ENCODE measurements at regions not wholly inside any gene's neighbourhood (a gene's known extent, or its start where the extent isn't known, plus 50 kb on each side); places are given as distances from the start of the nearest gene placed in this dataset.

- ChIA-PET CTCF (no interaction called here), POLR2A (no interaction called here)
- Mint-ChIP-seq H3K27me3 (no peaks in the 10 kb centered on the region), H3K9me3 (no peaks in the 10 kb centered on the region), H3K4me1 (ENCODE audit: low read depth) (no peaks in the 10 kb centered on the region), H3K4me3 (no peak overlapping the region), H3K36me3 (no peaks in the 10 kb centered on the region), H3K27ac (no peak overlapping the region)
- DNase-seq: no peak
- intact Hi-C loops (cut with micrococcal nuclease): no loop called here
These were observed 59.2 kb downstream of the C9orf50 start for GRCh38 chr9:129561594-129562281.

DNA sequence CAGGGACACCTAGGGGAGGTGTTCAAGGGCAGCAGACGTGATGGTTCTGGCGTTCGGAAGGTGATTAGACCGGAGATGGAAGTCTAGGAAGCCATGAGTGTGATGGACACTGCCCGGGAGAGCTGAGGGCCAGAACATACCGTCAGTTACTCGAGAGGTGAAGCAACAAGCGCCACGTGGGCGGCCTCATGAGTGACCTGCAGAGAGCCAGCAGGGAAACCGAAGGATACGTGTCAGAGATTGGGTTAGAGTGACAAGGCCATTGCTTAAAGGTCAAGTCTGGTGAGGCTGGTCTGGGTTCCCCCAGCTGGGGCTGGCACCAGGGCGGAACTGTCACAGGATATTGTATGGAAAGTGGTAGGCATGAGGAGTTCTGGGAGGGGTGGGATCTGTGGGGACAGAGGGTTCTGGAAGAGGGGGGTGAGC, 60.0 kb downstream of the C9orf50 start:
- Mint-ChIP-seq H3K27me3 (no peaks in the 10 kb centered on the region), H3K4me1 (ENCODE audit: low read depth) (no peaks in the 10 kb centered on the region)

GRCh38 chr9:129559506-129559881, 61.4 kb downstream of the C9orf50 start:
- POLR2A ChIA-PET: no interaction called here
- intact Hi-C loops (cut with micrococcal nuclease): no loop called here
- H3K4me1 Mint-ChIP-seq (ENCODE audit: low read depth): no peaks in the 10 kb centered on the region
- no peak overlapping the region for H3K27ac Mint-ChIP-seq
- H3K36me3 Mint-ChIP-seq: no peaks in the 10 kb centered on the region
- H3K27me3 Mint-ChIP-seq: no peaks in the 10 kb centered on the region
- H3K4me3 Mint-ChIP-seq: no peak overlapping the region
- no peak for DNase-seq
- CTCF ChIA-PET: interaction anchor here (0.7 to 1.2 kb wide), 2 partner anchors 10 to 358 kb away, joined by 3 read pairs; no protein-coding TSS in a partner anchor
- H3K9me3 Mint-ChIP-seq: no peaks in the 10 kb centered on the region

More for the DNA sequence above, 60.0 kb downstream of the C9orf50 start:
- no peaks in the 10 kb centered on the region for H3K36me3 Mint-ChIP-seq
- no peak overlapping the region for H3K27ac Mint-ChIP-seq
- ChIA-PET POLR2A (no interaction called here), CTCF (no interaction called here)
- intact Hi-C loops (cut with micrococcal nuclease): no loop called here
- no peaks in the 10 kb centered on the region for H3K9me3 Mint-ChIP-seq
- no peak for DNase-seq
- no peak overlapping the region for H3K4me3 Mint-ChIP-seq

GRCh38 chr9:129558551-129559505, 62.1 kb downstream of the C9orf50 start:
- intact Hi-C loops (cut with micrococcal nuclease): no loop called here
- Mint-ChIP-seq H3K4me3 (no peak overlapping the region), H3K36me3 (no peaks in the 10 kb centered on the region), H3K27ac (no peak overlapping the region), H3K27me3 (no peaks in the 10 kb centered on the region), H3K9me3 (no peaks in the 10 kb centered on the region), H3K4me1 (ENCODE audit: low read depth) (no peaks in the 10 kb centered on the region)
- ChIA-PET POLR2A (no interaction called here), CTCF (interaction anchor here (1.2 kb wide), 1 partner anchor 11 kb away, joined by 3 read pairs; no protein-coding TSS in a partner anchor)
- DNase-seq: no peak

GRCh38 chr9:129558063-129558550, 62.8 kb downstream of the C9orf50 start:
- ChIA-PET CTCF (no interaction called here), POLR2A (no interaction called here)
- intact Hi-C loops (cut with micrococcal nuclease): no loop called here
- Mint-ChIP-seq H3K4me3 (no peak overlapping the region), H3K36me3 (no peaks in the 10 kb centered on the region), H3K4me1 (ENCODE audit: low read depth) (no peaks in the 10 kb centered on the region), H3K9me3 (no peaks in the 10 kb centered on the region), H3K27me3 (no peaks in the 10 kb centered on the region), H3K27ac (no peak overlapping the region)
- DNase-seq: no peak

DNA sequence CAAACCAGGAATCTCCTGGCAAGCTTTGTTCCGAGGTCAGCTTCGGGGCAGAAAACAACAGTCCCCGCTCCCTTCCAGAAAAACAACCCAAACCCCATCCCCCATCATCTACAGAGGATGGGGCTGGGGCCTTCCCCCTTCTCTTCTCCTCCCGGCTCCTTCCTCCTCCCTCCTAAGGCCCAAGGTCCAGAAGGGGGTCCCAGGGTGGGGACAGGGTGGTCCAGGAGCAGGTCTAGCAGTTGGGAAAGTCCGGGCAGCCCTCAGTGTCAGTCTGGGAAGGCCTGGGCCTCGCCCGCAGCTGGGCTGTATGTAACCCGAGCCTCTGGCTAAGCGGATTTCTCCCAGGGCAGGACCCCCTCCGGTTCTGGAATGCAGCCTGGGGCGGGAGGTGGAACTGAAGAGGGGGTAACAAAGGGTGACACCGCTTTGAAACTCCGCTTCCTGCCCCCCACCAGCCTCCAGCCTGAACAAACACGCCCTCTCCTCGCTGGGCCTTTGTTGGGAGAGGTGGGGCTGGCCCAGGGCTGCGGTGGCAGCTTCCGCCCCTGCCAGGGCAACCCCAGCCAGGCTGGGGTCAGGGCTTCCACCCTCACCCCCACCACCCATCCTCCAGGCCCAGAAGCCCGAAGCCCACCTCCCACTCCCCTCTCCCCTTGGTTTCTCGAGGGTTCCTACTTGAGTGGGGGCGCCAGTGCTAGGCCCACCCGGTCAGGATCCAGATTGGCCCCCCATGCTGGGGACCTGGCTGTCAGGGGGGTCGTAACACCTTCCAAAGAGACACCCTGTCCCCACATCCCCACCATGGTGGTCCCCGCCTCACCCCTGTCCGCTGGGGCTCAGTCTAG, 63.5 kb downstream of the C9orf50 start:
- no peak for DNase-seq
- Mint-ChIP-seq H3K9me3 (no peaks in the 10 kb centered on the region), H3K36me3 (no peaks in the 10 kb centered on the region), H3K27ac (no peak overlapping the region), H3K4me1 (ENCODE audit: low read depth) (no peaks in the 10 kb centered on the region), H3K27me3 (no peaks in the 10 kb centered on the region), H3K4me3 (no peak overlapping the region)
- CTCF ChIA-PET: no interaction called here
- POLR2A ChIA-PET: no interaction called here
- intact Hi-C loops (cut with micrococcal nuclease): no loop called here

- POLR2A ChIA-PET: no interaction called here
- CTCF ChIA-PET: no interaction called here
- no peak overlapping the region for H3K27ac Mint-ChIP-seq
- no peaks in the 10 kb centered on the region for H3K9me3 Mint-ChIP-seq
- intact Hi-C loops (cut with micrococcal nuclease): no loop called here
- H3K27me3 Mint-ChIP-seq: no peaks in the 10 kb centered on the region
- no peaks in the 10 kb centered on the region for H3K36me3 Mint-ChIP-seq
- DNase-seq: no peak
- no peak overlapping the region for H3K4me3 Mint-ChIP-seq
- no peaks in the 10 kb centered on the region for H3K4me1 Mint-ChIP-seq (ENCODE audit: low read depth)
These were observed 64.3 kb downstream of the C9orf50 start for GRCh38 chr9:129556491-129557191.

DNA sequence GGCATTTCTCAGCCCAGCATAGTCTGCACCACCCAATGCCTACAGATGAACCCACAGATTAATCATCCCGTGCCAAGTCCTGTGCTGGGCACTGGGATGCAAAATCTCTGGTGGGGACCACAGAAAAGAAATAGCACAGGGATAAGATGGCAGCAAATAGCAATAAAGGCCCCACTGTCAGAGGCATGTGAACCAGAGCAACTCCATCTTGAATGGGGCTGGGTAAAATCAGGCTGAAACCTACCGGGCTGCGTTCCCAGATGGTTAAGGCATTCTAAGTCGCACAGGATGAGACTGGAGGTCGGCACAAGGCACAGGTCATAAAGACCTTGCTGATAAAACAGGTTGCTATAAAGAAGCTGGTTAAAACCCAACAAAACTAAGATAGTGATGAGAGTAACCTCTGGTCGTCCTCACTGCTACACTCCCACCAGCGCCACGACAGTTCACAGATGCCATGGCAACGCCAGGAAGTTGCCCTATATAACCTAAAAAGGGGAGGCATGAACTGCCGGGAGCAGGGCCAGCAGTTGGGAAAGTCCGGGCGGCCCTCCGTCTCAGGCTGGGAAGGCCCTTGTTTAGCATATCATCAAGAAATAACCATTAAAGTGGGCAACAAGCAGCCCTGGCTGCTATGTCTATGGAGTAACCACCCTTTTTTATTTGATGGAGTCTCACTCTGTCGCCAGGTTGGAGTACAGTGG, 65.2 kb downstream of the C9orf50 start:
- CTCF ChIA-PET: no interaction called here
- no peaks in the 10 kb centered on the region for H3K36me3 Mint-ChIP-seq

DNA sequence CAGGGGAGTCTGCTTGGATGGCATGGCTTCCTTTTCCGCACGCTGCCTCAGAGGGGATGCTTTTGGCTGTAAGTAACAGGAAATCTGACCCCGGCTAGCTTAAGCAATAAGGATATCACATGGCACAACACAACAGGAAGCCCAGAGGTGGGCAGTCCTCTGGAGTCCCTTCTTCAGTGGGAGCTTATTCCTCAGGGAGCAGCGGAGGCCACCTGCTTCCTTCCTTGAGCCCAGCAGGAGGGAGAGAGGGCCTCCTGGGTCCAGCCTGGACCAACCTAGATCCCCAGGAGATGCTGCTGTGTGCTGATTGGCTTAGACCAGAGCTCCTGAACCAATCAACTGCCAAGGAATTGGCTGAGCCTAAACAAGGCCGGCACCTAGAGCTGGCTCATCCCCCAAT, 66.3 kb downstream of the C9orf50 start:
- Mint-ChIP-seq H3K4me3 (no peak overlapping the region), H3K36me3 (no peaks in the 10 kb centered on the region), H3K4me1 (ENCODE audit: low read depth) (peaks cover 4% of the 10 kb centered on the region), H3K27ac (no peak overlapping the region), H3K27me3 (peaks cover 11% of the 10 kb centered on the region), H3K9me3 (no peaks in the 10 kb centered on the region)
- ChIA-PET POLR2A (no interaction called here), CTCF (no interaction called here)
- no peak for DNase-seq
- intact Hi-C loops (cut with micrococcal nuclease): no loop called here

More for the DNA sequence above, 65.2 kb downstream of the C9orf50 start:
- H3K4me1 Mint-ChIP-seq (ENCODE audit: low read depth): peaks cover under 1% of the 10 kb centered on the region
- no peaks in the 10 kb centered on the region for H3K9me3 Mint-ChIP-seq
- POLR2A ChIA-PET: no interaction called here
- H3K27me3 Mint-ChIP-seq: peaks cover 7% of the 10 kb centered on the region
- DNase-seq: no peak
- intact Hi-C loops (cut with micrococcal nuclease): no loop called here
- no peak overlapping the region for H3K27ac Mint-ChIP-seq
- no peak overlapping the region for H3K4me3 Mint-ChIP-seq

GRCh38 chr9:129553277-129553676, 67.6 kb downstream of the C9orf50 start:
- CTCF ChIA-PET: interaction anchor here (0.5 to 1.3 kb wide), 2 partner anchors 14 to 422 kb away, joined by 4 read pairs; no protein-coding TSS in a partner anchor
- intact Hi-C loops (cut with micrococcal nuclease): no loop called here
- Mint-ChIP-seq H3K9me3 (no peaks in the 10 kb centered on the region), H3K36me3 (no peaks in the 10 kb centered on the region), H3K4me1 (ENCODE audit: low read depth) (peaks cover 8% of the 10 kb centered on the region), H3K4me3 (no peak overlapping the region), H3K27me3 (peaks cover 21% of the 10 kb centered on the region), H3K27ac (no peak overlapping the region)
- DNase-seq: no peak
- POLR2A ChIA-PET: no interaction called here

GRCh38 chr9:129552064-129552463, 68.8 kb downstream of the C9orf50 start:
- intact Hi-C loops (cut with micrococcal nuclease): no loop called here
- no peaks in the 10 kb centered on the region for H3K36me3 Mint-ChIP-seq
- CTCF ChIA-PET: no interaction called here
- H3K27me3 Mint-ChIP-seq: peaks cover 21% of the 10 kb centered on the region
- no peak overlapping the region for H3K4me3 Mint-ChIP-seq
- POLR2A ChIA-PET: no interaction called here
- no peaks in the 10 kb centered on the region for H3K9me3 Mint-ChIP-seq
- peaks cover 8% of the 10 kb centered on the region for H3K4me1 Mint-ChIP-seq (ENCODE audit: low read depth)
- DNase-seq: no peak
- no peak overlapping the region for H3K27ac Mint-ChIP-seq
